H9 (cell line): ENCODE measurements at regions not wholly inside any gene's neighbourhood (a gene's known extent, or its start where the extent isn't known, plus 50 kb on each side); places are given as distances from the start of the nearest gene placed in this dataset.

Experiments used
- DNase-seq: peaks from one replicate; pipeline ENCODE4 v3.0.0-alpha.2; 2017
- H2AFZ ChIP-seq: one replicate; pipeline ENCODE4 v1.6.1; 2013; ENCODE audit warnings: mild to moderate bottlenecking, low read length, control low read depth, moderate library complexity
- H2AK5ac ChIP-seq: 2 replicates; pipeline ENCODE4 v1.6.1; 2013; ENCODE audit warnings: low read length, control low read depth, mixed read lengths; ENCODE audit not compliant: insufficient read length
- H2BK120ac ChIP-seq: one replicate; pipeline ENCODE4 v1.6.1; 2013; ENCODE audit warnings: low read depth, mild to moderate bottlenecking, low read length, control low read depth, inconsistent platforms; ENCODE audit not compliant: poor library complexity, severe bottlenecking
- H2BK12ac ChIP-seq: 2 replicates; pipeline ENCODE4 v1.6.1; 2013; ENCODE audit warnings: low read length, control low read depth, mixed read lengths, low read depth; ENCODE audit not compliant: insufficient read length
- H2BK15ac ChIP-seq: 2 replicates; pipeline ENCODE4 v1.6.1; 2013; ENCODE audit warnings: low read depth, low read length, control low read depth
- H2BK20ac ChIP-seq: one replicate; pipeline ENCODE4 v1.6.1; 2013; ENCODE audit warnings: low read depth, mild to moderate bottlenecking, low read length, control low read depth, inconsistent platforms; ENCODE audit not compliant: poor library complexity, severe bottlenecking
- H2BK5ac ChIP-seq: 2 replicates; pipeline ENCODE4 v1.6.1; 2013; ENCODE audit warnings: low read length, control low read depth, mixed read lengths; ENCODE audit not compliant: insufficient read length
- H3K14ac ChIP-seq: 2 replicates; pipeline ENCODE4 v1.6.1; 2013; ENCODE audit warnings: low read length, control low read depth; ENCODE audit not compliant: insufficient read depth
- H3K18ac ChIP-seq: 2 replicates; pipeline ENCODE4 v1.6.1; 2013; ENCODE audit warnings: low read depth, mild to moderate bottlenecking, mixed read lengths, low read length, control low read depth; ENCODE audit not compliant: insufficient read length
- H3K23ac ChIP-seq: 2 replicates; pipeline ENCODE4 v1.6.1; 2013; ENCODE audit warnings: low read length, control low read depth, mixed read lengths, low read depth; ENCODE audit not compliant: insufficient read length
- H3K23me2 ChIP-seq: 2 replicates; pipeline ENCODE4 v1.6.1; 2013; ENCODE audit warnings: low read depth, mild to moderate bottlenecking, mixed read lengths, low read length, control low read depth; ENCODE audit not compliant: insufficient read length, poor library complexity, severe bottlenecking
- H3K27ac ChIP-seq: 2 replicates; pipeline ENCODE4 v1.5.1; 2013; ENCODE audit warnings: low read length, control low read depth, mixed read lengths, low read depth; ENCODE audit not compliant: insufficient read length
- H3K27me3 ChIP-seq: 2 replicates; pipeline ENCODE4 v1.6.1; 2013; ENCODE audit warnings: low read length, control low read depth, inconsistent platforms; ENCODE audit not compliant: insufficient read depth
- H3K4ac ChIP-seq: 2 replicates; pipeline ENCODE4 v1.6.1; 2013; ENCODE audit warnings: low read depth, mild to moderate bottlenecking, control low read depth, inconsistent platforms, low read length, moderate library complexity
- H3K4me1 ChIP-seq: 2 replicates; pipeline ENCODE4 v1.6.1; 2013; ENCODE audit warnings: low read length, control low read depth, inconsistent platforms; ENCODE audit not compliant: insufficient read depth
- H3K4me2 ChIP-seq: 2 replicates; pipeline ENCODE4 v1.6.1; 2013; ENCODE audit warnings: low read length, control low read depth, mixed read lengths; ENCODE audit not compliant: insufficient read length, insufficient read depth
- H3K56ac ChIP-seq: 2 replicates; pipeline ENCODE4 v1.6.1; 2013; ENCODE audit warnings: low read depth, mild to moderate bottlenecking, mixed read lengths, low read length, control low read depth; ENCODE audit not compliant: insufficient read length
- H3K79me1 ChIP-seq: 2 replicates; pipeline ENCODE4 v1.6.1; 2013; ENCODE audit warnings: low read depth, mild to moderate bottlenecking, moderate library complexity, low read length, control low read depth, inconsistent platforms; ENCODE audit not compliant: insufficient read depth, poor library complexity, severe bottlenecking
- H3K79me2 ChIP-seq: 2 replicates; pipeline ENCODE4 v1.6.1; 2013; ENCODE audit warnings: low read length, control low read depth, inconsistent platforms; ENCODE audit not compliant: insufficient read depth
- H3K9ac ChIP-seq: 2 replicates; pipeline ENCODE4 v1.6.1; 2013; ENCODE audit warnings: low read length, control low read depth, mixed read lengths; ENCODE audit not compliant: insufficient read length; ENCODE audit errors: extremely low read depth
- H3K9me3 ChIP-seq: one replicate; pipeline ENCODE4 v1.6.1; 2013; ENCODE audit warnings: low read depth, low read length, inconsistent platforms; ENCODE audit not compliant: control insufficient read depth
- H3T11ph ChIP-seq: one replicate; pipeline ENCODE4 v1.6.1; 2013; ENCODE audit warnings: mild to moderate bottlenecking, low read length, control low read depth, inconsistent platforms
- H4K20me1 ChIP-seq: one replicate; pipeline ENCODE4 v1.6.1; 2013; ENCODE audit not compliant: control insufficient read depth, insufficient read length, insufficient read depth
- H4K5ac ChIP-seq: 2 replicates; pipeline ENCODE4 v1.6.1; 2013; ENCODE audit warnings: low read depth, mild to moderate bottlenecking, mixed read lengths, low read length, control low read depth; ENCODE audit not compliant: insufficient read length
- H4K8ac ChIP-seq: replicated peaks from 2 replicates; pipeline ENCODE4 v1.6.1; 2013; ENCODE audit warnings: low read length, control low read depth, mixed read lengths, low read depth; ENCODE audit not compliant: insufficient read length
- H4K91ac ChIP-seq: 2 replicates; pipeline ENCODE4 v1.6.1; 2013; ENCODE audit warnings: low read depth, mild to moderate bottlenecking, moderate library complexity, mixed read lengths, low read length, control low read depth; ENCODE audit not compliant: insufficient read length
- H3K27ac Mint-ChIP-seq, 3 experiments: 2 replicates in 2 of 3; 3 replicates in 1 of 3; pipeline ENCODE4 v1.8.0; 2020 to 2021; ENCODE audit warnings: mixed read lengths in 3 of 3, mild to moderate bottlenecking in 1 of 3, moderate library complexity in 1 of 3
- H3K27me3 Mint-ChIP-seq: 2 replicates; pipeline ENCODE4 v1.8.0; 2021; ENCODE audit warnings: low read depth, mild to moderate bottlenecking, moderate library complexity, mixed read lengths
- H3K36me3 Mint-ChIP-seq, 3 experiments: 2 replicates in 2 of 3; 3 replicates in 1 of 3; pipeline ENCODE4 v1.8.0; 2020 to 2021; ENCODE audit warnings: low read depth in 3 of 3, mixed read lengths in 3 of 3; ENCODE audit not compliant: insufficient read depth in 1 of 3
- H3K4me1 Mint-ChIP-seq, 2 experiments: 2 replicates each; pipeline ENCODE4 v1.8.0; 2020; ENCODE audit warnings: mixed read lengths in 2 of 2
- H3K4me3 Mint-ChIP-seq, 2 experiments: 2 replicates in 1 of 2; 3 replicates in 1 of 2; pipeline ENCODE4 v1.8.0; 2020 to 2021; ENCODE audit warnings: mild to moderate bottlenecking in 2 of 2, mixed read lengths in 2 of 2, moderate library complexity in 1 of 2
- H3K9me3 Mint-ChIP-seq, 2 experiments: 2 replicates in 1 of 2; 3 replicates in 1 of 2; pipeline ENCODE4 v1.8.0; 2020; ENCODE audit warnings: mild to moderate bottlenecking in 2 of 2, mixed read lengths in 2 of 2, moderate library complexity in 1 of 2
- CTCF ChIP-seq: fragments of 200-600 bp; sonication (generic); conservative IDR thresholded peaks from 3 replicates; pipeline ENCODE4 v1.8.0; 2021; ENCODE audit warnings: antibody characterized with exemption, mild to moderate bottlenecking
- WGBS: extraction: QIAGEN DNeasy Blood & Tissue Kit; methylation state at CpG from one replicate; pipeline ENCODE4 v1.1.7; 2013; ENCODE audit warnings: missing lambda C conversion rate, low lambda C conversion rate, mixed read lengths; ENCODE audit not compliant: insufficient read length; ENCODE audit errors: extremely low coverage; 5-methylcytosine and 5-hydroxymethylcytosine counted together

GRCh38 chr15:56530157-56530556 is 65.2 kb upstream of the MNS1 start:
- H3K56ac ChIP-seq = no peak overlapping the region
- no peak overlapping the region for H4K91ac ChIP-seq
- DNase-seq = no peak
- no peak overlapping the region for H2BK120ac ChIP-seq
- Mint-ChIP-seq H3K27me3 (peaks cover 2% of the 10 kb centered on the region; the same call in 1 of the 2 replicates), H3K9me3 (no peaks in the 10 kb centered on the region; a peak in 1 of 5 replicates), H3K36me3 (no peaks in the 10 kb centered on the region), H3K4me3 (no peak overlapping the region), H3K27ac (no peak overlapping the region), H3K4me1 (peaks cover 0 to 7% of the 10 kb centered on the region in 2 experiments; a peak in 2 of 4 replicates)
- TF ChIP-seq CTCF = no peak
- H2AK5ac ChIP-seq = no peak overlapping the region
- H3K4me1 ChIP-seq = no peaks in the 10 kb centered on the region
- no peak overlapping the region for H3T11ph ChIP-seq
- WGBS = no CpG with 5 or more reads among the region's 1 CpG
- H2AFZ ChIP-seq = no peak overlapping the region
- no peaks in the 10 kb centered on the region for H3K9me3 ChIP-seq
- no peaks in the 10 kb centered on the region for H3K23me2 ChIP-seq
- H2BK15ac ChIP-seq = no peak overlapping the region
- no peaks in the 10 kb centered on the region for H3K27me3 ChIP-seq
- H3K79me1 ChIP-seq = no peaks in the 10 kb centered on the region
- H3K14ac ChIP-seq = no peak overlapping the region
- no peak overlapping the region for H2BK20ac ChIP-seq
- H4K5ac ChIP-seq = no peak overlapping the region
- no peaks in the 10 kb centered on the region for H3K79me2 ChIP-seq
- H3K9ac ChIP-seq = no peak overlapping the region
- no peak overlapping the region for H3K4ac ChIP-seq
- H3K4me2 ChIP-seq = no peak overlapping the region
- H4K8ac ChIP-seq = no peak overlapping the region
- H3K23ac ChIP-seq = no peak overlapping the region
- H2BK5ac ChIP-seq = no peak overlapping the region
- no peak overlapping the region for H3K18ac ChIP-seq
- H4K20me1 ChIP-seq = no peaks in the 10 kb centered on the region
- no peak overlapping the region for H3K27ac ChIP-seq
- H2BK12ac ChIP-seq = no peak overlapping the region
